ENCODE measurements at regions not wholly inside any gene's neighbourhood (a gene's known extent, or its start where the extent isn't known, plus 50 kb on each side); places are given as distances from the start of the nearest gene placed in this dataset.

- TF ChIP-seq ATF3 (CRISPR knock-in tag; conservative IDR thresholded peaks at IDR 0.05): no peak
- no peak for TF ChIP-seq MXD4 (CRISPR knock-in tag; IDR thresholded peaks at IDR 0.05; ENCODE audit: borderline replicate concordance)
- TF ChIP-seq GABPB1 (CRISPR knock-in tag; IDR thresholded peaks at IDR 0.05): no peak
- TF ChIP-seq NR3C1 (CRISPR knock-in tag; conservative IDR thresholded peaks at IDR 0.05; ENCODE audit: low read depth): no peak
- no peak for TF ChIP-seq CREB1 (CRISPR knock-in tag; IDR thresholded peaks at IDR 0.05)
- TF ChIP-seq SMAD3 (CRISPR knock-in tag; IDR thresholded peaks at IDR 0.05; ENCODE audit: borderline replicate concordance): no peak
- TF ChIP-seq RELA (CRISPR knock-in tag; IDR thresholded peaks at IDR 0.05; ENCODE audit: borderline replicate concordance): no peak
- TF ChIP-seq USF1 (CRISPR knock-in tag; IDR thresholded peaks at IDR 0.05): no peak
- TF ChIP-seq ZNF512 (CRISPR knock-in tag; IDR thresholded peaks at IDR 0.05; ENCODE audit: borderline replicate concordance): no peak
- TF ChIP-seq CTCF (IDR thresholded peaks at IDR 0.05): no peak
- no peak for TF ChIP-seq SMAD4 (CRISPR knock-in tag; IDR thresholded peaks at IDR 0.05)
Observed at GRCh38 chr14:85358136-85358785, 171.7 kb upstream of the FLRT2 start.

Data from WTC11 (cell line).